NCI-H1417 (cell line): ENCODE measurements at regions not wholly inside any gene's neighbourhood (a gene's known extent, or its start where the extent isn't known, plus 50 kb on each side); places are given as distances from the start of the nearest gene placed in this dataset.

ENCODE experiments used
- DNase-seq, 3 experiments: peaks; one replicate each; lab custom pipeline; 2025; lab: John Stamatoyannopoulos, UW

- peak in 1 of 3 experiments; percentile 15 for DNase-seq
Observed at GRCh38 chr18:33863912-33864311, 285.9 kb downstream of the ASXL3 start.

- DNase-seq: no peak
Observed at GRCh38 chr18:33854827-33855139, 276.8 kb downstream of the ASXL3 start.

GRCh38 chr18:33854086-33854826, 276.2 kb downstream of the ASXL3 start:
- no peak for DNase-seq

GRCh38 chr18:33853187-33853586, 275.2 kb downstream of the ASXL3 start:
- DNase-seq: no peak

- DNase-seq: no peak
Observed at GRCh38 chr18:33851546-33852078, 273.6 kb downstream of the ASXL3 start.

GRCh38 chr18:33849731-33850130, 271.7 kb downstream of the ASXL3 start:
- no peak for DNase-seq

- peak in 1 of 3 experiments; percentile 18 for DNase-seq
Observed at GRCh38 chr18:33844232-33844631, 266.2 kb downstream of the ASXL3 start.

- no peak for DNase-seq
Observed at GRCh38 chr18:33841221-33841967, 263.4 kb downstream of the ASXL3 start.

GRCh38 chr18:33840212-33840593, 262.2 kb downstream of the ASXL3 start:
- no peak for DNase-seq

- DNase-seq: peak; percentile 58 to 92 (median 68)
Observed at GRCh38 chr18:33839452-33840211, 261.6 kb downstream of the ASXL3 start.

GRCh38 chr18:33838054-33838453, 260.0 kb downstream of the ASXL3 start:
- DNase-seq: no peak

GRCh38 chr18:33837191-33837590, 259.2 kb downstream of the ASXL3 start:
- peak in 2 of 3 experiments; percentile 25 to 53 for DNase-seq

GRCh38 chr18:33836564-33836963, 258.5 kb downstream of the ASXL3 start:
- peak in 2 of 3 experiments; percentile 17 to 46 for DNase-seq

- no peak for DNase-seq
Observed at GRCh38 chr18:33835419-33835818, 257.4 kb downstream of the ASXL3 start.

- peak in 1 of 3 experiments; percentile 27 for DNase-seq
Observed at GRCh38 chr18:33833842-33834241, 255.8 kb downstream of the ASXL3 start.

GRCh38 chr18:33831424-33831823, 253.4 kb downstream of the ASXL3 start:
- DNase-seq: no peak

- DNase-seq: no peak
Observed at GRCh38 chr18:33830213-33830612, 252.2 kb downstream of the ASXL3 start.

- peak in 1 of 3 experiments; percentile 48 for DNase-seq
Observed at GRCh38 chr18:33828949-33829348, 250.9 kb downstream of the ASXL3 start.

GRCh38 chr18:33826151-33826550, 248.1 kb downstream of the ASXL3 start:
- DNase-seq: peak in 2 of 3 experiments; percentile 54 to 73

- DNase-seq: no peak
Observed at GRCh38 chr18:33821503-33821902, 243.5 kb downstream of the ASXL3 start.

GRCh38 chr18:33820517-33821371, 242.7 kb downstream of the ASXL3 start:
- peak in 1 of 3 experiments; percentile 46 for DNase-seq
